ENCODE measurements at regions not wholly inside any gene's neighbourhood (a gene's known extent, or its start where the extent isn't known, plus 50 kb on each side); places are given as distances from the start of the nearest gene placed in this dataset.

- DNase-seq (ENCODE audit: extremely low read depth, insufficient read length) = no peak
- no peak overlapping the region for H3K4me3 ChIP-seq (replicated peaks; ENCODE audit: low read depth, low read length)
- no peak for TF ChIP-seq CTCF (IDR thresholded peaks at IDR 0.05; ENCODE audit: insufficient read depth, low read length, poor library complexity, severe bottlenecking)
- no peaks in the 10 kb centered on the region for H3K36me3 ChIP-seq (ENCODE audit: control insufficient read depth, insufficient read depth, low read length)
- no peaks in the 10 kb centered on the region for H3K27me3 ChIP-seq (replicated peaks; ENCODE audit: control insufficient read depth, insufficient read depth, low read length)
Observed at GRCh38 chr4:33268776-33269175, 2548.6 kb downstream of the PCDH7 start.

- H3K4me3 ChIP-seq (replicated peaks; ENCODE audit: low read depth, low read length) = no peak overlapping the region
- no peak for TF ChIP-seq CTCF (IDR thresholded peaks at IDR 0.05; ENCODE audit: insufficient read depth, low read length, poor library complexity, severe bottlenecking)
- no peak for DNase-seq (ENCODE audit: extremely low read depth, insufficient read length)
- no peaks in the 10 kb centered on the region for H3K27me3 ChIP-seq (replicated peaks; ENCODE audit: control insufficient read depth, insufficient read depth, low read length)
- no peaks in the 10 kb centered on the region for H3K36me3 ChIP-seq (ENCODE audit: control insufficient read depth, insufficient read depth, low read length)
Observed at GRCh38 chr4:33270403-33270802, 2550.2 kb downstream of the PCDH7 start.

GRCh38 chr4:33272722-33273121, 2552.6 kb downstream of the PCDH7 start:
- DNase-seq (ENCODE audit: extremely low read depth, insufficient read length) = no peak
- no peaks in the 10 kb centered on the region for H3K36me3 ChIP-seq (ENCODE audit: control insufficient read depth, insufficient read depth, low read length)
- TF ChIP-seq CTCF (IDR thresholded peaks at IDR 0.05; ENCODE audit: insufficient read depth, low read length, poor library complexity, severe bottlenecking) = no peak
- H3K4me3 ChIP-seq (replicated peaks; ENCODE audit: low read depth, low read length) = no peak overlapping the region
- no peaks in the 10 kb centered on the region for H3K27me3 ChIP-seq (replicated peaks; ENCODE audit: control insufficient read depth, insufficient read depth, low read length)

GRCh38 chr4:33283818-33284217, 2563.6 kb downstream of the PCDH7 start:
- no peak for TF ChIP-seq CTCF (IDR thresholded peaks at IDR 0.05; ENCODE audit: insufficient read depth, low read length, poor library complexity, severe bottlenecking)
- no peaks in the 10 kb centered on the region for H3K36me3 ChIP-seq (ENCODE audit: control insufficient read depth, insufficient read depth, low read length)
- H3K4me3 ChIP-seq (replicated peaks; ENCODE audit: low read depth, low read length) = no peak overlapping the region
- no peaks in the 10 kb centered on the region for H3K27me3 ChIP-seq (replicated peaks; ENCODE audit: control insufficient read depth, insufficient read depth, low read length)
- no peak for DNase-seq (ENCODE audit: extremely low read depth, insufficient read length)

- no peak for DNase-seq (ENCODE audit: extremely low read depth, insufficient read length)
- Histone ChIP-seq H3K27me3 (replicated peaks; ENCODE audit: control insufficient read depth, insufficient read depth, low read length) (no peaks in the 10 kb centered on the region), H3K4me3 (replicated peaks; ENCODE audit: low read depth, low read length) (no peak overlapping the region), H3K36me3 (ENCODE audit: control insufficient read depth, insufficient read depth, low read length) (no peaks in the 10 kb centered on the region)
- TF ChIP-seq CTCF (IDR thresholded peaks at IDR 0.05; ENCODE audit: insufficient read depth, low read length, poor library complexity, severe bottlenecking) = no peak
Observed at GRCh38 chr4:33296876-33297455, 2576.8 kb downstream of the PCDH7 start.

GRCh38 chr4:33302321-33302720, 2582.2 kb downstream of the PCDH7 start:
- H3K36me3 ChIP-seq (ENCODE audit: control insufficient read depth, insufficient read depth, low read length) = no peaks in the 10 kb centered on the region
- no peak for TF ChIP-seq CTCF (IDR thresholded peaks at IDR 0.05; ENCODE audit: insufficient read depth, low read length, poor library complexity, severe bottlenecking)
- no peak overlapping the region for H3K4me3 ChIP-seq (replicated peaks; ENCODE audit: low read depth, low read length)
- H3K27me3 ChIP-seq (replicated peaks; ENCODE audit: control insufficient read depth, insufficient read depth, low read length) = no peaks in the 10 kb centered on the region
- DNase-seq (ENCODE audit: extremely low read depth, insufficient read length) = no peak
